GM18505 (cell line): ENCODE measurements at regions not wholly inside any gene's neighbourhood (a gene's known extent, or its start where the extent isn't known, plus 50 kb on each side); places are given as distances from the start of the nearest gene placed in this dataset.

Source experiments
- ATAC-seq: cut with Tn5 transposase; IDR thresholded peaks from one replicate; pipeline ENCODE4 v1.9.1; 2021; ENCODE audit not compliant: unreplicated experiment
- POLR2A ChIP-seq: IDR thresholded peaks from 4 replicates; pipeline ENCODE4 v1.6.1; 2011; ENCODE audit warnings: borderline replicate concordance; ENCODE audit not compliant: insufficient read depth, insufficient read length; ENCODE audit errors: extremely low read depth

- no peak for ATAC-seq
- no peak for TF ChIP-seq POLR2A
These were observed 56.9 kb upstream of the GPRIN3 start for GRCh38 chr4:89364541-89364940.

GRCh38 chr4:89363786-89364185, 56.2 kb upstream of the GPRIN3 start:
- ATAC-seq: no peak
- TF ChIP-seq POLR2A: no peak

GRCh38 chr4:89358935-89359638, 51.5 kb upstream of the GPRIN3 start:
- no peak for ATAC-seq
- no peak for TF ChIP-seq POLR2A

GRCh38 chr4:89357787-89358186, 50.2 kb upstream of the GPRIN3 start:
- no peak for ATAC-seq
- TF ChIP-seq POLR2A: no peak
